GM18507 (cell line): ENCODE measurements at regions not wholly inside any gene's neighbourhood (a gene's known extent, or its start where the extent isn't known, plus 50 kb on each side); places are given as distances from the start of the nearest gene placed in this dataset.
"Not testable (repeated sequence)": the region's sequence is repeated elsewhere in the genome, so short reads cannot be mapped to it uniquely, and the experiment has no call there.

ENCODE experiments used
- DNase-seq: peaks from one replicate; pipeline ENCODE4 v3.0.0; 2011; ENCODE audit warnings: low read depth; ENCODE audit not compliant: insufficient read length; ENCODE audit errors: extremely low spot score
- FAIRE-seq: peaks from 2 replicates; lab custom pipeline; 2011; peaks lifted over from hg19 to GRCh38; lab: Jason Lieb, UNC

DNA sequence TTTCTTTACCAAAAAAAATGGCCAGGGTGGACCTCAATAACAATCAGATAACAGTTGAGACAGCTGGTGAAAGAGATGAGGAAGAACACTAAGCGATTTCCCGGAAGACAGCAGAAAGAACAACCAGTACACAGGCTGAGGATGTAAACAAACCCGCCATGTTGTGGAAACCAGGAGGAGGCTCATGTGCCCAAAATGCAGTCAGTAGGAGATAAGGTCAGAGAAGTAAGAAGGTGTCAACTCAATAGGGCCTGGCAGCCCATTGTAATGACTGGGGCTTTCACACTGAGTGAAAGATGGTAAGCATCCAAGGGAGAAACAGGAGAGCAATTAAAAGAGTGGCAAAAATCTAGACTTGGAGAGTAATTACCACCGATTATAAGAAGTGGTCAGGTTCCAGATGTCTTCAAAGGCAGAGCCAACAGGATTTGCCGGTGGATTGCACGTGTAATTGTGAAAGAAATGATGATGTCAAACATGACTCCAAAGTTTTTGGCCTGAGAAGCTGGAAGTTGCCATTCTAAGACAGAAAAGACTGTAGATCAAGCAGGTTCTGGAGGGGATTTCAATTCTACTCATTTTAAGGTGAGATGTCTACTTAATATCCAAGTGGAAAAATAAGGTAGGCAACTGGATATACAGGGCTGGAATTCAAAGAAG lies 77.7 kb upstream of the CYP1B1 start:
- FAIRE-seq (no peak), DNase-seq (no peak)

- DNase-seq (no peak), FAIRE-seq (no peak)
Measured at GRCh38 chr2:38152913-38153312, 77.0 kb upstream of the CYP1B1 start.

DNA sequence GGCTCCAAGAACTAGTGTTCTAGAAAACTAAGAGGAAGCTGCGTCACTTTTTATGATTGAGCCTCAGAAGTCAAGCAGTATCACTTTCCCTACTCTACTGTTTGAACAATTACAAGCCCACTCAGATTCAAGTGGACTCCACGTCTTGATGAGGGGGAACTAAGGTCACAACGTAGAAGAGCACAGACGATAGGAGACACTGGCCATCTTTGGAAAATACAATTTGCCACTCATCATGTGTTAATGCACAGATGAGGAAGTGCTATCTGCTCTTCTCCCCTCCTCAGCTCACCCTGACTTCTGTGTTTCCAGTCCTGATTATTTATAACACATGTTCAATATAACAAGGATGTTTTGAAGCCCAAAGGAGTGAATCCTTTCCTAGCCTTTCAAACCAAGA lies 76.1 kb upstream of the CYP1B1 start:
- no peak for FAIRE-seq
- no peak for DNase-seq

DNA sequence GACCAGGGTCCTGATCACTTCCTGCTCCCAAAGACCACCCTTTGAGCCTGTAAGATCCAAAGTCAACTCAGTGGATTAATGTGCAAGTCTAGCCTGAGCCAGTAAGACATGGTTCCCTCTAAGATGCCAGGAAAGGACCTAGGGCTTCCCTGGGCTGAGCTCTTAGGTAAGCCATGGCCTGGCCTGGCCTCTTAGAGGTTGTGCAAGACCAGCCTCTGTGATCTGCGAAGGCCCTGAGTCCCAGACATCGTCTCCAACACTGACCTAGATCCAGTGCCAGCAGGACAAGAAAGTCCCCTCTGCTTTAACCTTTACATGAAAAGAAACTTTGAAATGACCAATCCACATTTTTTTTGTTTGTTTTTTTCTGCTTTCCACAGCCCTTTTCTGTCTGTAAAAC lies 73.6 kb upstream of the CYP1B1 start:
- DNase-seq (no peak), FAIRE-seq (no peak)

DNA sequence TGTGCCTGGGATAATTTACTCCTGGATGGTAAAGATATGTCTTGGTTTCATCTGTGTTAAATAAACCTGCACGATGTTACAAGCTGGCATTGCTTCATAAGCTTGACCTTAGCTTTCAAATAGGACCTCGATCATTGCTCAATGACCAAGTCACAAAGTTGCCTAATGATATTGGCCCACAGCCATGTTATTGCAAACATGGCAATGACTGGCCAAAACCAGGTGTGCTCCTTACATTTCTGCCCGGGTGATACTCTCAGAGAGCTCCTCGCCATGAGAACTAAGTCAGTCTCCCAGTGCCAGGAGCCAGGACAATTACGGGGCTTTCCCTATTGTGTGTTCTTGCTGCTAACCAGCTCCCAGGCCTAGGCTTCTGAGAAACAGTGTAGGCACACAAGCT lies 72.5 kb upstream of the CYP1B1 start:
- no peak for FAIRE-seq
- no peak for DNase-seq

DNA sequence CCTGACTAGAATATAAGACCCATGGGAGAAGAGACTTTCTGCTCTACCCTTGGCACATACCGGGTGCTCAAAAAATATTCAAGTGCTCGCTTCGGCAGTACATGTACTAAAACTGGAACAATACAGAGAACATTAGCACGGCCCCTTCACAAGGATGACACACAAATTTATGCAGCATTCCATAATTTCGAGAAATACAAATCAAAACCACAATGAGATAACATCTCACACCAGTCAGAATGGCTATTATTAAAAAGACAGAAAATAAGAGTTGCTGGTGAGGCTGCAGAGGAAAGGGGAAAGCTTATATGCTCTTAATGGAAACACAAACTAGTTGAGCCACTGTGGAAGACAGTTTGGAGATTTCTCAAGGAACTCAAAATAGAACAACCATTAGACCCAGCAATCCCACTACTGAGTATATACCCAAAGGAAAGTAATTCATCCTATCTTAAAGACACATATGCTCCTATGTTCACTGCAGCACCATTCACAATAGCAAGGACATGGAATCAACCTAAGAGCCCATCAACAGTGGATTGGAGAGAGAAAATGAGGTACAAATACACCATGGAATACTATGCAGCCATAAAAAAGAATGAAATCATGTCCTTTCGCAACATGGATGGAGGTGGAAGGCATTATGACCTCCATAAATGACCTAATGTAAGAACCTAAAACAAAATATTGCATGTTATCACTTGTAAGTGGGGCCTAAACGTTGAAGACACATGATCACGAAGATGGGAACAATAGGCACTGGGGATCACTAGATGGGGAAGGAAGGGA lies 71.6 kb upstream of the CYP1B1 start:
- DNase-seq (no peak), FAIRE-seq (no peak)

DNA sequence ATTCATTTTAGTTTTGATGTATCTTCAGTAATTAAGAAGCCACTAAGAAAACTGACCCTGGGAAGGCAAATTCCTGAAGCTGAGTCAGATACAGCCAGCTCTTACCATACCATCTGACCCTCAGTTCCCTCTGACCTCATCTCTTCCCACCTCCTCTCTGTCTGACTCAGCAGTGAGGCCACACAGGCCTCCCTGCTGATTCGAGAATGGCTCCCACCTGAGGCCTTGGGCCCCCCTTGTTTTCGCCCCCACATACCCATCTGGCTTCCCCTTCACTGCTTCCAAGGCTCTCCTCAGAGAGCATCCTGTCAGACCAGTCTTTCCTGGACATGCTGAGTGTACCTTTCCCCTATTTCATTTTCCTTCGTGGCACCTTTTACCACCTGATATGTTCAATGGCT lies 71.0 kb upstream of the CYP1B1 start:
- FAIRE-seq = peak; percentile 84
- DNase-seq = peak; percentile 20

DNA sequence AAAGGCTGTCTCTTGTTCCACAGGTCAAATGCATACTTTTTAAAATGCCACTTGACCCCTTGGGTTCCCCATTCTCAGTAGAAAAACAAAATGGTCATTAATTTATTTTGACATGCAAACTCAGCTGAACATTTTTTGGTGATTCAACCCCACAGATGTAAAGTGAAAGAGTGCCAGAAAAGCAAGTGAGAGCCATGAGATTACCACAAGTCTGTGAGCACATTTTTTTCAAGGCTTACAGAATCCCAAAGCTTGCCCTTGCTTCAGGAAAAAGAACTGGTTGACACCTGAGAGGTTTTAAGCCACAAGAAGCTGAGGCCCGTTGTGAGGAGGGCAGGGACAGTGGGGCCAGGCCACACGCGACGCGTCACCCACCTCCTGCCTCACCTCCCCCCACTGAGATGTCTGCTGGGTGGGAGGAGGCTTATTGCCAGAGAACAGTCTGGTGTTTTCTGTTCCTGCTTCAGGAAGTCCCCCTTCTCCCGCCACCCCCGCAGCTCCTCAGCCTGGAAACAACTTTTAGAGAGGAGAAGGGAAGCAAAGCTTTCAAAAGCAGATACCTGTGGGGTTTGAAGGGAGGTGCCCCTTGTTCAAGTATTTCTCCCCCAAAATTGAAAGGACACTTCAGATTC lies 70.4 kb upstream of the CYP1B1 start:
- FAIRE-seq = no peak
- DNase-seq = peak; percentile 9

- FAIRE-seq = no peak
- DNase-seq = no peak
Measured at GRCh38 chr2:38145236-38145635, 69.3 kb upstream of the CYP1B1 start.

GRCh38 chr2:38142627-38143026 lies 66.7 kb upstream of the CYP1B1 start:
- DNase-seq (no peak), FAIRE-seq (no peak)

- no peak for DNase-seq
- no peak for FAIRE-seq
Measured at GRCh38 chr2:38141501-38141900, 65.5 kb upstream of the CYP1B1 start.

DNA sequence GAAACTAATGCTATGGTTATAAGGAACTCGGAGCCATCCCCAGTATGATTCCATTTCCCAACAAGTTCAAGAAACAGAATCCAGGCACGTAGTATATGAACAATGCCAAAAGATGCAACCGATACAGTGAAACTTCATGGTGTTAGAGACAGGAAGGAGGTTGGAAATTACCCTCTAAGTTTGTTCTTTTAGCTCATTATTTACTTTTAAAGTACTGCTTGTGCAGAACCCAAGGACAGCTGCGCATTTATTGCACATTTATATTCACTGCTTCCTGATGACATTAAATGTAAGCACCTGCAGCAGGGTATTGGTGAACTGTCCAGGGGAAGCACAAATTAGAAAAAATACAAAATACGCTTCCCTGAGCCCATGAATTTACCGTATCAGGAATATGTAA lies 63.0 kb upstream of the CYP1B1 start:
- no peak for FAIRE-seq
- no peak for DNase-seq

- DNase-seq (no peak), FAIRE-seq (no peak)
Measured at GRCh38 chr2:38138419-38138818, 62.5 kb upstream of the CYP1B1 start.

DNA sequence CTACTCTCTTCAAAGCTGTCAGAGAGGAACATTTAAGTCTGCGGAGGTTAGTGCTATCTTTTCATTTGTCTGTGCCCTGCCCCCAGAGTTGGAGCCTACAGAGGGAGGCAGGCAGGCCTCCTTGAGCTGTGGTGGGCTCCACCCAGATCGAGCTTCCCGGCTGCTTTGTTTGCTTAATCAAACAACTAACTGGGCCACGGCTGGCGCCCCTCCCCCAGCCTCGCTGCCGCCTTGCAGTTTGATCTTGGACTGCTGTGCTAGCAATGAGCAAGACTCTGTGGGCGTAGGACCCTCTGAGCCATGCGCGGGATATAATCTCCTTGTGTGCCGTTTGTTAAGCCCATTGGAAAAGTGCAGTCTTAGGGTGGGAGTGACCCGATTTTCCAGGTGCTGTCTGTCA lies 62.0 kb upstream of the CYP1B1 start:
- not testable (repeated sequence) for FAIRE-seq, DNase-seq

- FAIRE-seq = no peak
Measured at GRCh38 chr2:38131676-38132075, 55.7 kb upstream of the CYP1B1 start.

GRCh38 chr2:38130876-38131275 lies 54.9 kb upstream of the CYP1B1 start:
- DNase-seq (no peak), FAIRE-seq (no peak)

More at GRCh38 chr2:38131676-38132075, 55.7 kb upstream of the CYP1B1 start:
- DNase-seq = no peak

DNA sequence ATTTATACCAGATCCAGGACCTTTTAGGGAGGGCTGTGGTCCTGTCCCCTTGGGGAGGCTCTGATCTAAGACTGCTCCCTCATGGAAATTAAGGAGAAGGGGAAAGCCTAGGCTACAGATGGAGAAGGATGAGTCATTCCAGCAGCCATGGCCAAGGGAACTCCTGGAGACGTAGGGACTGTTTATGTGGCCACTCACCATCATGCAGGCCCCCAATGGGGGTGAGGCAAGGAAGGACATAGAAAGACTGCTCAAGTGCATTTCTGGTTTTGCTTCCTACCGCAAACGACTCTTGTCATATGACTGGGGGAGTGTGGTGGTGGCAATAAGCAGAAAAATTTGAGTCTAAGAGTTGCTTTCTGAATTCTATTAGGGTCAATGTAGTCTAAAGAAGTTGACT lies 54.0 kb upstream of the CYP1B1 start:
- DNase-seq (no peak), FAIRE-seq (no peak)

DNA sequence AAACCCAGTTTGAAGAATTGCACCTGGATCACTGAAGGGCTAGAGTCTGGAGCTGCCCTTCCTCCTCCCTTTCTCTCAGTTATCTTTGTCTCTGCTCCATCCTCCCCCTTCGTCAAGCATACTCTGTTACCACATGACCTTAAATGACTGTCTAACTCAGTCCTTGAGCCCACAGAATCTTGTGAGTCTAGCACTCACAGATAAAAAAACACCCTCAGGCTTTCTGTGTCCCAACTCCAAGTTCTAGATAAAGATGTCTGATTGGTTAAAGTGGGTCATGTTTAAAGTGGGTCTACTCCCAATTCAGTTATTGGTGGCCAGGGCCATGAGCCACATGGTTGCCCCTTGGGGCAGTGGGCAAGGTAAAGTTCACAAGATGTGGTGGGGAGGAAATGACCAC lies 53.5 kb upstream of the CYP1B1 start:
- FAIRE-seq (no peak), DNase-seq (no peak)

- DNase-seq (no peak), FAIRE-seq (peak; percentile 5)
Measured at GRCh38 chr2:38128653-38129052, 52.7 kb upstream of the CYP1B1 start.

- DNase-seq = no peak
- FAIRE-seq = no peak
Measured at GRCh38 chr2:38127277-38127676, 51.3 kb upstream of the CYP1B1 start.

DNA sequence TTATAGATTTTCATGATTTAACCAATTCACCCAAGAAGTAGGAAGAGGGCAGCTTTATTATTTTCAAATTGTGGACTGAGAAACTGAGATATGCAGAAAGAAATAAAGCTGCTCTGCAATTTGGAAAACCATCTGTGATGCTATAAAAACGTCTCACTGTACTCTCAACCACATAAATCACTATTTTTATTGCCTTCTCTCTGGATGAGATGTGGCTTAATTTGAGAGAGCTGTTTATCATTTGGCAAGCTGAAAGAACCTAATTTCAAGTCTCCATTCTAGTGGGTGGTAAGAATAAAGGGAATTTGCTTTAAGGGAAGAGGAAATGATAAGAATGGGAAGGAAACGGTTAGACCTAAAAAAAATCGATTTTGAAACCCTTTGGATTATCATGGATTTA lies 49.9 kb upstream of the CYP1B1 start:
- FAIRE-seq (no peak), DNase-seq (no peak)
